Cardiac muscle cell (in vitro differentiated cells and primary cell): ENCODE measurements at regions not wholly inside any gene's neighbourhood (a gene's known extent, or its start where the extent isn't known, plus 50 kb on each side); places are given as distances from the start of the nearest gene placed in this dataset.

Experiments
- DNase-seq, 2 donors: peaks; one replicate each; pipeline versions ENCODE4 v3.0.0 to v3.0.0-alpha.2; 2010 to 2017; ENCODE audit warnings: low read depth in 1 of 2, low spot score in 1 of 2
- H3K27ac ChIP-seq: fragments of 200-600 bp; sonication (generic); 2 replicates; pipeline ENCODE4 v1.5.1; 2016
- H3K27me3 ChIP-seq: fragments of 200-600 bp; sonication (generic); 2 replicates; pipeline ENCODE4 v1.6.0; 2016; ENCODE audit warnings: control low read depth
- H3K36me3 ChIP-seq: fragments of 200-600 bp; sonication (generic); 2 replicates; pipeline ENCODE4 v1.5.1; 2016; ENCODE audit warnings: control low read depth
- H3K4me1 ChIP-seq: fragments of 200-600 bp; sonication (generic); 2 replicates; pipeline ENCODE4 v1.8.1; 2017; ENCODE audit warnings: low read depth, mild to moderate bottlenecking, mixed run types
- H3K4me3 ChIP-seq: fragments of 200-600 bp; sonication (generic); 2 replicates; pipeline ENCODE4 v1.5.1; 2016; ENCODE audit warnings: mild to moderate bottlenecking
- H3K9me3 ChIP-seq: fragments of 200-600 bp; sonication (generic); 2 replicates; pipeline ENCODE4 v1.5.1; 2017; ENCODE audit warnings: low read depth, mild to moderate bottlenecking, control low read depth
- CTCF ChIP-seq: IDR thresholded peaks from 2 replicates; pipeline ENCODE4 v1.5.1; 2012; ENCODE audit warnings: low read depth, mild to moderate bottlenecking, low read length

- H3K27ac ChIP-seq: no peak overlapping the region
- DNase-seq: no peak
- H3K36me3 ChIP-seq: no peaks in the 10 kb centered on the region
- no peaks in the 10 kb centered on the region for H3K9me3 ChIP-seq
- no peak for TF ChIP-seq CTCF
- H3K4me3 ChIP-seq: no peak overlapping the region
- H3K27me3 ChIP-seq: no peaks in the 10 kb centered on the region
- no peaks in the 10 kb centered on the region for H3K4me1 ChIP-seq
Observed at GRCh38 chr11:35073691-35074419, 65.1 kb upstream of the CD44 start.

- Histone ChIP-seq H3K9me3 (no peaks in the 10 kb centered on the region), H3K27me3 (no peaks in the 10 kb centered on the region), H3K27ac (no peak overlapping the region), H3K36me3 (no peaks in the 10 kb centered on the region), H3K4me1 (no peaks in the 10 kb centered on the region), H3K4me3 (no peak overlapping the region)
- TF ChIP-seq CTCF: no peak
- no peak for DNase-seq
Observed at GRCh38 chr11:35076201-35077100, 62.5 kb upstream of the CD44 start.

DNA sequence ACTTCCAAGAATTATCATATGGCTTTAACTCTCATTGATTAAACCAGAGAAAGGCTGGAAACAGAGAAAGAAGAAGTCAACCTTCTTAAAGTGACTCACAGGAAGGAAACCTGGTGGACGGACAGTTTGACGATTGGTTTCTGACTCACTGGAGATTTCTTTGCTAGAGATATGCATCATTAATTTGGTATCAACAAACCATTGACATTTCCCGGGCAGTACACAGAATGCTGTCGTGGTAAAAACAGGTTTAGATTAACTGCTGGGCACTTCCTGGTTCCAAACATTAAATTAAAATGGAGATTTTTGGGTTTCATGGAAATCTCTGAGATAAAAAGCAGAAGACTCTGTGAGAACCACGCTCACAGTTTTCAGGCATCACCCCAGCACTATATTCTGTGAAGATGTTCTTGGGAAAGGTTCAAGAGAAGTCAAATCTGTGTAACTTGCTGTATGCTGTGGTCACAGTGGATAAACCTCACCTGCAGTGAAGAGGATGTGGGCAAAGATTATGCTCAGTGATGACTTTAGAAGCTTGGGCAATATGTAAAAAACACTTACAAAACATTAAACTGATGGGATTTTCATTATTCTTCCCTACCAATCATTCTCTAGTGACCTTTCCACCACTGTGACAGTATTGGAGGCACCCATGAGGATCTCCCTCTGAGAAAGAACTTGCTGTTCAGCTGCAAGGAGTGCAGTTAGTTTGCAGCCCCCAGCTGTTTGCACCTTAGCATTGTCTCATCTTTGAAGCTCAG, 61.1 kb upstream of the CD44 start:
- TF ChIP-seq CTCF: no peak
- Histone ChIP-seq H3K4me3 (no peak overlapping the region), H3K36me3 (no peaks in the 10 kb centered on the region), H3K27ac (no peak overlapping the region), H3K27me3 (no peaks in the 10 kb centered on the region), H3K9me3 (no peaks in the 10 kb centered on the region), H3K4me1 (no peaks in the 10 kb centered on the region)
- DNase-seq: no peak

GRCh38 chr11:35078470-35078735, 60.6 kb upstream of the CD44 start:
- Histone ChIP-seq H3K4me1 (no peaks in the 10 kb centered on the region), H3K27ac (no peak overlapping the region), H3K36me3 (no peaks in the 10 kb centered on the region), H3K4me3 (no peak overlapping the region), H3K9me3 (no peaks in the 10 kb centered on the region), H3K27me3 (no peaks in the 10 kb centered on the region)
- no peak for DNase-seq
- TF ChIP-seq CTCF: no peak

DNA sequence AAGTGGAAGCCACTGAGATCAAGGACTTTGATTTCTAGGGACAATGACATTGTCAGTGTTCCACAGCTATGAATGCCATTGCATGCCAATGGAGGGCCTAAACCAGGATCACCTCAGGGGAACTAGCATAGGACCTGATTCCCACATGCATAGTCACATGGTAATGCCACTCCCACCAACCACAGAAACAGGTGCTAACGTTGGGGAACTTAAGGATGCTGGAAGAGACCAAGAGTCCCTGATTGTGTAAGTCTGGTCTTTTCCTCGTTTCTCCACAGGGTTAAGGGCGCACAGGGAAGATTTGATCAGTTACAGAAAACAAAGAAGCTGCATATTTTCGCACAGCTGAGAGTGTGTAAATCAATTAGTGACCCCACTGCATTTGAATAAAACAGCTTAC, 59.4 kb upstream of the CD44 start:
- H3K27ac ChIP-seq: no peak overlapping the region
- H3K36me3 ChIP-seq: no peaks in the 10 kb centered on the region
- no peak for DNase-seq
- no peaks in the 10 kb centered on the region for H3K9me3 ChIP-seq
- H3K4me1 ChIP-seq: no peaks in the 10 kb centered on the region
- no peak for TF ChIP-seq CTCF
- no peak overlapping the region for H3K4me3 ChIP-seq
- H3K27me3 ChIP-seq: no peaks in the 10 kb centered on the region
